ENCODE measurements at regions not wholly inside any gene's neighbourhood (a gene's known extent, or its start where the extent isn't known, plus 50 kb on each side); places are given as distances from the start of the nearest gene placed in this dataset.

GRCh38 chr5:82698026-82698425 lies 379.2 kb downstream of the TMEM167A start:
- Histone ChIP-seq H3K4me2 (ENCODE audit: low read length) (no peak overlapping the region), H3K9me3 (ENCODE audit: control insufficient read depth in 1 of 2, insufficient read depth in 1 of 2, low read depth in 1 of 2, low read length in 2 of 2) (no peaks in the 10 kb centered on the region), H4K20me1 (ENCODE audit: insufficient read depth) (no peaks in the 10 kb centered on the region), H2AFZ (ENCODE audit: low read depth, low read length, poor library complexity, severe bottlenecking) (no peak overlapping the region), H3K36me3 (ENCODE audit: control insufficient read depth in 1 of 2, insufficient read depth in 2 of 2, low read length in 2 of 2) (no peaks in the 10 kb centered on the region), H3K9me2 (ENCODE audit: insufficient read depth) (no peaks in the 10 kb centered on the region; the same call in 1 of the 2 replicates), H3K4me3 (replicated peaks in 1 of 2; ENCODE audit: low read depth in 1 of 2, low read length in 2 of 2) (no peak overlapping the region), H3K79me2 (ENCODE audit: insufficient read depth, low read length) (no peaks in the 10 kb centered on the region), H3K27ac (ENCODE audit: low read depth, low read length) (no peak overlapping the region), H3K9ac (ENCODE audit: low read length) (no peak overlapping the region), H3K27me3 (ENCODE audit: insufficient read depth, low read length) (no peaks in the 10 kb centered on the region), H3K4me1 (ENCODE audit: control insufficient read depth in 1 of 2, insufficient read depth in 2 of 2, low read length in 2 of 2) (no peaks in the 10 kb centered on the region)
- ChIA-PET RAD21 (ENCODE audit: low non-redundant PET in 1 of 2, low total read pairs in 2 of 2, uncharacterized antibody in 2 of 2, unreplicated experiment in 2 of 2) (no interaction called here), CTCF (no interaction called here), POLR2A (no interaction called here)
- TF ChIP-seq, protein P1, sequence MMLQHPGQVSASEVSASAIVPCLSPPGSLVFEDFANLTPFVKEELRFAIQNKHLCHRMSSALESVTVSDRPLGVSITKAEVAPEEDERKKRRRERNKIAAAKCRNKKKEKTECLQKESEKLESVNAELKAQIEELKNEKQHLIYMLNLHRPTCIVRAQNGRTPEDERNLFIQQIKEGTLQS (IDR thresholded peaks at IDR 0.05), result no peak
- no peak for TF ChIP-seq POLR2AphosphoS5 (IDR thresholded peaks at IDR 0.05; ENCODE audit: low read depth, low read length)
- TF ChIP-seq POLR2A (IDR thresholded peaks at IDR 0.05; ENCODE audit: borderline replicate concordance, extremely low read depth, insufficient read depth, insufficient read length), result no peak
- TF ChIP-seq, protein P2, sequence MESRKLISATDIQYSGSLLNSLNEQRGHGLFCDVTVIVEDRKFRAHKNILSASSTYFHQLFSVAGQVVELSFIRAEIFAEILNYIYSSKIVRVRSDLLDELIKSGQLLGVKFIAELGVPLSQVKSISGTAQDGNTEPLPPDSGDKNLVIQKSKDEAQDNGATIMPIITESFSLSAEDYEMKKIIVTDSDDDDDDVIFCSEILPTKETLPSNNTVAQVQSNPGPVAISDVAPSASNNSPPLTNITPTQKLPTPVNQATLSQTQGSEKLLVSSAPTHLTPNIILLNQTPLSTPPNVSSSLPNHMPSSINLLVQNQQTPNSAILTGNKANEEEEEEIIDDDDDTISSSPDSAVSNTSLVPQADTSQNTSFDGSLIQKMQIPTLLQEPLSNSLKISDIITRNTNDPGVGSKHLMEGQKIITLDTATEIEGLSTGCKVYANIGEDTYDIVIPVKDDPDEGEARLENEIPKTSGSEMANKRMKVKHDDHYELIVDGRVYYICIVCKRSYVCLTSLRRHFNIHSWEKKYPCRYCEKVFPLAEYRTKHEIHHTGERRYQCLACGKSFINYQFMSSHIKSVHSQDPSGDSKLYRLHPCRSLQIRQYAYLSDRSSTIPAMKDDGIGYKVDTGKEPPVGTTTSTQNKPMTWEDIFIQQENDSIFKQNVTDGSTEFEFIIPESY (IDR thresholded peaks at IDR 0.05; ENCODE audit: extremely low read depth, insufficient replicate concordance, low read length), result no peak
- TF ChIP-seq, protein P3, sequence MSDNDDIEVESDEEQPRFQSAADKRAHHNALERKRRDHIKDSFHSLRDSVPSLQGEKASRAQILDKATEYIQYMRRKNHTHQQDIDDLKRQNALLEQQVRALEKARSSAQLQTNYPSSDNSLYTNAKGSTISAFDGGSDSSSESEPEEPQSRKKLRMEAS (IDR thresholded peaks at IDR 0.05), result no peak
- TF ChIP-seq REST (IDR thresholded peaks at IDR 0.05; ENCODE audit: low read depth), result no peak
- no peak for TF ChIP-seq SIN3A (IDR thresholded peaks at IDR 0.05; ENCODE audit: low read depth)
- no peak for TF ChIP-seq CEBPB (IDR thresholded peaks at IDR 0.05; ENCODE audit: low read depth)
- TF ChIP-seq RAD21 (IDR thresholded peaks at IDR 0.05; ENCODE audit: low read depth), result no peak
- TF ChIP-seq EZH2phosphoT487 (IDR thresholded peaks at IDR 0.05; ENCODE audit: borderline replicate concordance), result no peak
- TF ChIP-seq CBX3 (IDR thresholded peaks at IDR 0.05; ENCODE audit: low read depth), result no peak
- TF ChIP-seq, protein P4, sequence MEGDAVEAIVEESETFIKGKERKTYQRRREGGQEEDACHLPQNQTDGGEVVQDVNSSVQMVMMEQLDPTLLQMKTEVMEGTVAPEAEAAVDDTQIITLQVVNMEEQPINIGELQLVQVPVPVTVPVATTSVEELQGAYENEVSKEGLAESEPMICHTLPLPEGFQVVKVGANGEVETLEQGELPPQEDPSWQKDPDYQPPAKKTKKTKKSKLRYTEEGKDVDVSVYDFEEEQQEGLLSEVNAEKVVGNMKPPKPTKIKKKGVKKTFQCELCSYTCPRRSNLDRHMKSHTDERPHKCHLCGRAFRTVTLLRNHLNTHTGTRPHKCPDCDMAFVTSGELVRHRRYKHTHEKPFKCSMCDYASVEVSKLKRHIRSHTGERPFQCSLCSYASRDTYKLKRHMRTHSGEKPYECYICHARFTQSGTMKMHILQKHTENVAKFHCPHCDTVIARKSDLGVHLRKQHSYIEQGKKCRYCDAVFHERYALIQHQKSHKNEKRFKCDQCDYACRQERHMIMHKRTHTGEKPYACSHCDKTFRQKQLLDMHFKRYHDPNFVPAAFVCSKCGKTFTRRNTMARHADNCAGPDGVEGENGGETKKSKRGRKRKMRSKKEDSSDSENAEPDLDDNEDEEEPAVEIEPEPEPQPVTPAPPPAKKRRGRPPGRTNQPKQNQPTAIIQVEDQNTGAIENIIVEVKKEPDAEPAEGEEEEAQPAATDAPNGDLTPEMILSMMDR (IDR thresholded peaks at IDR 0.05 in 2 of 3, conservative IDR thresholded peaks at IDR 0.05 in 1 of 3; ENCODE audit: borderline replicate concordance in 1 of 3, insufficient read depth in 1 of 3, low read depth in 2 of 3, low read length in 2 of 3), result no peak
- no peak for TF ChIP-seq YY1 (IDR thresholded peaks at IDR 0.05; ENCODE audit: extremely low read depth, insufficient replicate concordance, low read depth, low read length)
- no peak for TF ChIP-seq EGR1 (IDR thresholded peaks at IDR 0.05; ENCODE audit: low read depth)
- no peak for TF ChIP-seq ZFX (IDR thresholded peaks at IDR 0.05)
- TF ChIP-seq EZH2 (IDR thresholded peaks at IDR 0.05), result no peak
- intact Hi-C loops (cut with micrococcal nuclease), result no loop called here
- DNase-seq (ENCODE audit: low read depth, low spot score) (no peak), ATAC-seq (no peak)
- no TSS peak for BruUV-seq (replicated peaks)
